Stomach (tissue), 8 donors: ENCODE measurements at regions not wholly inside any gene's neighbourhood (a gene's known extent, or its start where the extent isn't known, plus 50 kb on each side); places are given as distances from the start of the nearest gene placed in this dataset.

Experiments
- DNase-seq, 2 donors: peaks; one replicate each; pipeline versions ENCODE4 v3.0.0 to v3.0.0-alpha.2; 2013 to 2019
- H3K27ac ChIP-seq, 5 donors: fragments of 200-600 bp in 4 of 5; sonication (generic) in 4 of 5; one replicate each; pipeline ENCODE4 v1.5.1; 2013 to 2019; ENCODE audit warnings: mild to moderate bottlenecking in 1 of 5, moderate library complexity in 1 of 5
- H3K27me3 ChIP-seq, 3 donors: fragments of 200-600 bp; sonication (generic); one replicate each; pipeline ENCODE4 v1.5.1; 2017 to 2019; ENCODE audit warnings: mixed run types in 1 of 3
- H3K36me3 ChIP-seq, 4 donors: fragments of 200-600 bp; sonication (generic); 1 replicate in 3 of 4; 2 replicates in 1 of 4; pipeline ENCODE4 v1.5.1; 2016 to 2019
- H3K4me1 ChIP-seq, 4 donors: fragments of 200-600 bp; sonication (generic); one replicate each; pipeline ENCODE4 v1.5.1; 2016 to 2019
- H3K4me3 ChIP-seq, 4 donors: fragments of 200-600 bp; sonication (generic) in 3 of 4; one replicate each; pipeline ENCODE4 v1.5.1; 2016 to 2019; ENCODE audit warnings: mild to moderate bottlenecking in 1 of 4
- H3K9me3 ChIP-seq, 4 donors: fragments of 200-600 bp; sonication (generic); one replicate each; pipeline ENCODE4 v1.5.1; 2016 to 2019
- CTCF ChIP-seq, 7 experiments: fragments of 450-650 bp in 4 of 7; fragments of 200-600 bp in 3 of 7; sonication (generic) in 3 of 7; IDR thresholded peaks; one replicate each; pipeline ENCODE4 v1.5.1; 2016 to 2019; ENCODE audit warnings: antibody characterized with exemption in 7 of 7, control low read depth in 2 of 7, mild to moderate bottlenecking in 1 of 7
- EP300 ChIP-seq: sonication (generic); formaldehyde crosslinking; IDR thresholded peaks from one replicate; pipeline ENCODE4 v1.6.1; 2017; ENCODE audit warnings: antibody characterized with exemption
- POLR2A ChIP-seq, 4 donors: fragments of 450-650 bp; IDR thresholded peaks; one replicate each; pipeline ENCODE4 v1.6.1; 2016; ENCODE audit warnings: antibody characterized with exemption in 4 of 4, control low read depth in 2 of 4, mild to moderate bottlenecking in 1 of 4, moderate library complexity in 1 of 4
- POLR2AphosphoS5 ChIP-seq, 3 donors: sonication (generic); formaldehyde crosslinking; IDR thresholded peaks; one replicate each; pipeline ENCODE4 v1.6.1; 2016; ENCODE audit warnings: antibody characterized with exemption in 3 of 3
- WGBS, 5 donors: extraction: QIAGEN DNeasy Blood & Tissue Kit in 3 of 5; methylation state at CpG; one replicate each; pipeline versions ENCODE4 v1.1.5 to v1.1.7; 2013 to 2018; 5-methylcytosine and 5-hydroxymethylcytosine counted together
- intact Hi-C: fragments of 100-400 bp; cut with DNase I; formaldehyde crosslinking; loops from one replicate; pipeline ENCODE4 v1.15.1; 2023; ENCODE audit warnings: low total_unique reads
- donor health status: healthy with polysubstance abuse.
- donor health status: Bipolar disorder and iron deficiency.
- donor health status: healthy.

DNA sequence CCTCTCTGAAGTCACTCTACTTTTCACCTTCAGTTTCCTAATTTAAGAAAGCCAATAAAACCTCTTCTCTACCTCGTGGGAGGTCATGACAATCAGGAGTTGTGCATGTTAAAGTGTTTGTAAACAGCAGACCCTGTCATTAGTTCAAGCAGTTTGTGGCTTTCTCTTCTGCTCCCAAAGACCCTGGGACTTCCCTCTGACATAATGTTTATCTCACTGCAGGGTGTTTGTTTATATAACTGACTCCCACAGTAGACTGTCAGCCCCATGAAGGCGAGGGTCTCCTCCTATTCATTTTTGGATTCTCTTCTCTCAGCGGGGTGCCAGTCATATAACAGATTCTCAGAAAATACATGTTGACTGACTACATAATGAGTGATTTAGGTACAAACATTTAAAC lies 360.0 kb upstream of the ZNF462 start:
- no peaks in the 10 kb centered on the region for H3K9me3 ChIP-seq
- H3K27me3 ChIP-seq = no peaks in the 10 kb centered on the region
- TF ChIP-seq EP300 = no peak
- no peaks in the 10 kb centered on the region for H3K4me1 ChIP-seq
- no peak for DNase-seq
- H3K27ac ChIP-seq = no peak overlapping the region
- intact Hi-C loops = no loop called here
- WGBS, 5 donors = 51 to 65% (median 56%) methylated on average over 3 of the region's 3 CpGs
- H3K4me3 ChIP-seq = no peak overlapping the region
- H3K36me3 ChIP-seq = no peaks in the 10 kb centered on the region

DNA sequence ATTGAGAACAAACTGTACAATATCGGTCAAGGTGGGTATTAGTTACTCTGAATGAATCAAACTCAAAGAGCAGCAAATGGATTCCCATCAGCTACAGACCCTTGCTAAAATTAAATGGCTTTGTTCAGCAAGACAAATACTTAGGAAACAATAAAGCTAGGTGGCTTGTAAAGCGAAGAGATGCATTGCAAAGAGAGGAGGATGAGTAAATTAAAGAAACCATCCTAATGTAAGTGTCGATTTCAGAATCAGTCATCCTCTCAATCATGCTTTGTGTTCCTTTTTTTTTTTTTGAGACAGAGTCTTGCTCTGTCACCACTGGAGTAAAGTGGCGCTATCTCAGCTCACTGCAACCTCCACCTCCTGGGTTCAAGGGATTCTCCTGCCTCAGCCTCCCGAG lies 359.2 kb upstream of the ZNF462 start:
- TF ChIP-seq CTCF (IDR thresholded peaks at IDR 0.05) (no peak), EP300 (no peak)
- no peaks in the 10 kb centered on the region for H3K9me3 ChIP-seq
- H3K4me1 ChIP-seq = no peaks in the 10 kb centered on the region
- no peaks in the 10 kb centered on the region for H3K27me3 ChIP-seq
- WGBS, 5 donors = 79 to 96% (median 94%) methylated on average over 5 of the region's 5 CpGs
- no peak overlapping the region for H3K27ac ChIP-seq
- intact Hi-C loops = no loop called here
- H3K4me3 ChIP-seq = no peak overlapping the region
- no peak for DNase-seq
- H3K36me3 ChIP-seq = no peaks in the 10 kb centered on the region

- Histone ChIP-seq H3K27me3 (no peaks in the 10 kb centered on the region), H3K4me3 (no peak overlapping the region), H3K27ac (no peak overlapping the region), H3K36me3 (no peaks in the 10 kb centered on the region), H3K9me3 (no peaks in the 10 kb centered on the region), H3K4me1 (no peaks in the 10 kb centered on the region)
- WGBS, 5 donors = 66 to 75% (median 74%) methylated on average over 2 of the region's 2 CpGs
- DNase-seq = no peak
- intact Hi-C loops = no loop called here
- TF ChIP-seq POLR2AphosphoS5 (IDR thresholded peaks at IDR 0.05) (no peak), POLR2A (IDR thresholded peaks at IDR 0.05) (no peak), EP300 (no peak), CTCF (IDR thresholded peaks at IDR 0.05) (no peak)
These were observed 336.2 kb upstream of the ZNF462 start for GRCh38 chr9:106526716-106527204.

- intact Hi-C loops = no loop called here
- H3K27ac ChIP-seq = no peak overlapping the region
- WGBS, 5 donors = 83 to 91% (median 83%) methylated on average over 4 of the region's 4 CpGs
- H3K36me3 ChIP-seq = no peaks in the 10 kb centered on the region
- DNase-seq = no peak
- no peaks in the 10 kb centered on the region for H3K27me3 ChIP-seq
- no peak overlapping the region for H3K4me3 ChIP-seq
- H3K9me3 ChIP-seq = no peaks in the 10 kb centered on the region
- no peaks in the 10 kb centered on the region for H3K4me1 ChIP-seq
- no peak for TF ChIP-seq POLR2AphosphoS5 (IDR thresholded peaks at IDR 0.05)
- no peak for TF ChIP-seq POLR2A (IDR thresholded peaks at IDR 0.05)
- TF ChIP-seq CTCF (IDR thresholded peaks at IDR 0.05) = no peak
- no peak for TF ChIP-seq EP300
These were observed 334.8 kb upstream of the ZNF462 start for GRCh38 chr9:106528158-106528557.

- Histone ChIP-seq H3K27me3 (no peaks in the 10 kb centered on the region), H3K27ac (no peak overlapping the region), H3K9me3 (no peaks in the 10 kb centered on the region), H3K4me3 (no peak overlapping the region), H3K4me1 (no peaks in the 10 kb centered on the region), H3K36me3 (no peaks in the 10 kb centered on the region)
- TF ChIP-seq POLR2AphosphoS5 (IDR thresholded peaks at IDR 0.05) (no peak), EP300 (no peak), CTCF (IDR thresholded peaks at IDR 0.05) (no peak), POLR2A (IDR thresholded peaks at IDR 0.05) (no peak)
- no peak for DNase-seq
- intact Hi-C loops = no loop called here
- WGBS, 5 donors = 82 to 94% (median 88%) methylated on average over 3 of the region's 3 CpGs
These were observed 333.4 kb upstream of the ZNF462 start for GRCh38 chr9:106529616-106530015.
